HG03175 (cell line): ENCODE measurements at regions not wholly inside any gene's neighbourhood (a gene's known extent, or its start where the extent isn't known, plus 50 kb on each side); places are given as distances from the start of the nearest gene placed in this dataset.

ENCODE experiments used
- ATAC-seq: cut with Tn5 transposase; IDR thresholded peaks from one replicate; pipeline ENCODE4 v1.9.1; 2021; ENCODE audit warnings: mild to moderate bottlenecking, moderate library complexity; ENCODE audit not compliant: unreplicated experiment

DNA sequence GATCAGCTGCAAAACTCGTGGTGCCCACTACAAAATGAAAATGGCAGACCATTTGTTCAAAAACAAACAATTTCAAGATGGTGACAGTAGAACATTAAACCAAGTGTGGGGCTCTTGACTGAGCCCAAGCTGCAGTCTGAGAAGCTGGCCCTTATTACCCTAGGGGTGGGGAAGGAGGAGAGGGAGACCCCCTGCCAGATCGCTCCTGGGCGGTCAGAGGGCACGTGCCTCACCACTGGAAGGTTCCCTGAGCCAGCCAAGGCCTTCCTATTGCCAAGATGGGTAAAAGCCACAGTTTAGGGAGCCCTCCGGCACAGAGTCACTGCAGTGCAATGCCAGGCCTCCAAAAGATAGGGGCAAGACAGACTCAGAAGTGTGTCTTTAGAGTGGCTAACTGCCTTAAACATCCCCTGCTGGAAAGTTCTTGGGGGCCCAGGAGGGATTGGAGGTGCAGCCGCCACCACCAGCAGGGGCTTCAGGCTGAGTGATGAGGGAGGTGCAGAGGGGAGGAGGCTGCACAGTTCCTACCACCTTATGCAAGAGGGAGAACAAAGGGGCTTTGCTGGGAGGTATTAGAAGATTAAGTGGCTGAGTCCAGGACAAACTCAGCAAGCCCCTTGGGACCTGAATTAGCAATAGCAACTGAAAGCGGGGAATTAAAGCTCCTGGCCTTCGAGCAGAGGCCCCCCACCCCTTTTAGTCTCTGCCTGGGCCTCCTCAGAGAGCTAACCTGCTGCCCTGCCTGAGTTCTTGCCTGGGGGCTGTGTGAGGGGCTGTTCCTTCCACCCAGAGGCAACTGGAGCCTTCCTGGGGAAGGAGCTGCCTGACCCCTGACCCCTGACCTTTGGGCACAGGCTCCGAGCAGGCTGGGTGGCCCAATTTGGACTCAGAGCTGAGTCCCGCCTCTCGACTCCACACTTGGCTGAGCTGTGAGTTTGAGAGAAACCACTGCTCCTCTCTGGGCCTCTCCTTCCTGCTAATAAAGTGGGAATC is 88.4 kb downstream of the VEGFA start:
- no peak for ATAC-seq

DNA sequence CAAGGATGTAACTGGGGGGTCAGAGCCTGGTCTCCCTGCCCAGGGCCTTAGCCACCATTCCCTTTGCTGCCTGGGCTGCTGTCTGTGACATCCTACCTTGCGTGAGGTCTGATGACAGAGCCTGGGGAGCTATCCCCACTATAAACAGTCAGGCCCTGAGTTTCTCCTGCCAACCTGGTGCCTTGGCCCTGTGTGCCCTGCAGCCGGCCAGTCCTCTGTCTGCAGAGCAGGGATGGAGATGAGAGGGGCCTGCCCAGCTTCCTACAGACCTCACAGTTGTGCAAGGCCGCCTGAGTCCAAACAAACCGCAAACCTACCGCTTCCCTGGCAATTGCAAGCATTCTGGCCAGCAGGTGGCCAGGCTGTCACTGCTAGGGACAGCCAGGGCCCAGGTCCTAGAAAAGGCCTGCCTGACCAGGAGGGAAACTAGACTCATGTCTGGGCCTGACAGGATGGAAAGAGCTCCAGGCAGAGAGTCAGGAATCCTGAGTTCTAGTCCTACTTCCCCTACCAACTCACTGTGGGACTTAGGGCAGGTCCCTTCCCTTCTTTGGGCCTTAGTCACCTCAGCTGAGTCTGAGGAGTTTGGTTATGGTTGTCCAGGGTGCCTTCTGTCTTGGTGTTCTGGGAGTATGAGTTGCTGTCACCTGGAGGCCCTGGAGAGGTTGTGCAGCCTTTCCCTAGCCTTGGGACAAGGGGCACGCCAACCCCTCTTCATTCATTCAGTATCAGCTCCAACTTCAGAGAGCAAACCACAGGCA is 86.2 kb downstream of the VEGFA start:
- no peak for ATAC-seq

- ATAC-seq: no peak
Measured at GRCh38 chr6:43855247-43855646, 85.2 kb downstream of the VEGFA start.

DNA sequence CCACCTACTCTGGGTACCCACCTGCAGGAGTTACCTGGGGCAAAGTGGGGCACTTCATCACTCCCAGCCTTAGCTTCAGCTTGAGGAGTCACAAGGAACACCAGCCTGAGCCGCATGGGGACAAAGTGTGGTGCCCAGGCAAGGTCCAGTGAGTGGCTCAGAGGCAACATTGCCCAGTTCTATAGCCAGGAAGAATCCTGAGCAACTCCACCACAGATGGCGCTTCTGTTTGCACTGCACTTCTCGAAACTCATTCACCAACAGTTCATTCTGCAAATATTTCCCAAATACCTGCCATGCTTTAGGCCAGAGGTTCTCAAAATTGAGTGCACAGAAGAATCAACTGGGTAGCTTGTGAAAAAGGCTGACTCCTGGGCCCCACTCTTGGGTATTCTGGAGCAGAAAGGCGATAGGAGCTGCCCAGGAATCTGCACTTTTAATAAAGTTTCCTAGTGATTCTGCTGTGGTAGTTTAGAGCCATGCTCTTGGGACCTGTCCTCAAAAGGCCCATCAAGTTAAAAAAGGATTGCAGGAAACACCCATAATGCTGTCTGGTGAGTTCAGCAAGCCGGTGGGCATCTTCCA is 83.1 kb downstream of the VEGFA start:
- ATAC-seq: no peak

- ATAC-seq: no peak
Measured at GRCh38 chr6:43852350-43852864, 82.4 kb downstream of the VEGFA start.

GRCh38 chr6:43851204-43851865 is 81.3 kb downstream of the VEGFA start:
- ATAC-seq: no peak

DNA sequence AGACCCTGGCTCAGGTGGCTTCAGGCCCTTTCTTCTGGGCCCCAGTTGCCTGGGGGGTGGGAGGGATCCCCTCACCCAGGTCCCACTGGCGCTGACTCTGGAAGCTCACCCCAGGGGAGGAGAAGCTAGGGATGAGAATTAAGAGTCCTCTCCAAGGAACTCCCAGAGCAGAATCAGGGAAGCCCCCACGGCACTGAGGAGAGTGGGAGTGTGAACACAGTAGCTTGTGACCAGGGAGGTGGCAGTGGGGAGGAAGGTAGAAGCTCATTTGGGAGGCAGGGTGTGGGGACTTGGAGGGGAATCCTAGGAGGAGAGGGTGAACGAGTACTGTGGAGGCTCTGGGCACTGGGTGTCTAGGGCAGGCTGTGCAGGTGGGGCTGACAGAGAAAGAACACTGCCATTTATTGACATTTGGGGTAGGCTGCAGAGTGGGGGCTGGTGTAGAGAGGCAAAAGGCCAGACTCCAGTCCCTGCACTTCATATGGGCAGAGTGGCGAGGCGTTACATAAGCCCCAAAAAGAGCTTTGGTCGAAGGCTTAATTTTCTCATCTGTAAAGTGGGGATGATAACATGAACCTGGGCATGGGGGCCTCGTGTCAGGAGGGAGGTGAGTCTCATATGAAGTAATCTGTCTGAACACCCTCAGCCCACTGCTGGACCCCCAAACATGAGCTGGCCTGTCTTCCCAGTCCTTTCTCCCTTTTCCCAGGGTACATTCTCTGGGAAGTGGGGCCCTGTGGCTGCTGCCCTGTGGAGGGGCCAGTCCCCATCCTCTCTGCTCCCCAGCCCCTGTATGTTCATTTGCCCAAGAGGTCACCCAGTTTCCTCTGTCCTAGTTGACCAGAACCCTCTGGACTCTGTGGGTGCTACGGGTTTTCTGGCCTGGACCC is 80.5 kb downstream of the VEGFA start:
- no peak for ATAC-seq

DNA sequence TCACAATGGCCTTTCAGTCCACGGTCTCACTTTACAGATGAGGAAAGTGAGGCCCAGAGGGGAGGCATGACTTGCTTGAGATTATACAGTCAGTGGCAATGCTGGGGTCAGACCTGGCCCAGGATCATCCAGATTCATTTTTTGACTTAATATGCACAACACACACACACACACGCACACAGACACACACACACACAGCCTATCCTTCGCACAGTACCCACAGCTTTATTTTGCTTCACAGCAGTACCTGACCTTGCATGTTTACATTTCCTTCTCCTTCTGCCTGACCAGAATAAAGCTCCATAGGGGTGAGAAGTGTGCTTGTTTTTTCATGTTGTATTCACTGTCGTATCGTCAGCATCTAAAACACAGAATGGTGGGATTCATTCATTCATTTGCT is 79.8 kb downstream of the VEGFA start:
- no peak for ATAC-seq

DNA sequence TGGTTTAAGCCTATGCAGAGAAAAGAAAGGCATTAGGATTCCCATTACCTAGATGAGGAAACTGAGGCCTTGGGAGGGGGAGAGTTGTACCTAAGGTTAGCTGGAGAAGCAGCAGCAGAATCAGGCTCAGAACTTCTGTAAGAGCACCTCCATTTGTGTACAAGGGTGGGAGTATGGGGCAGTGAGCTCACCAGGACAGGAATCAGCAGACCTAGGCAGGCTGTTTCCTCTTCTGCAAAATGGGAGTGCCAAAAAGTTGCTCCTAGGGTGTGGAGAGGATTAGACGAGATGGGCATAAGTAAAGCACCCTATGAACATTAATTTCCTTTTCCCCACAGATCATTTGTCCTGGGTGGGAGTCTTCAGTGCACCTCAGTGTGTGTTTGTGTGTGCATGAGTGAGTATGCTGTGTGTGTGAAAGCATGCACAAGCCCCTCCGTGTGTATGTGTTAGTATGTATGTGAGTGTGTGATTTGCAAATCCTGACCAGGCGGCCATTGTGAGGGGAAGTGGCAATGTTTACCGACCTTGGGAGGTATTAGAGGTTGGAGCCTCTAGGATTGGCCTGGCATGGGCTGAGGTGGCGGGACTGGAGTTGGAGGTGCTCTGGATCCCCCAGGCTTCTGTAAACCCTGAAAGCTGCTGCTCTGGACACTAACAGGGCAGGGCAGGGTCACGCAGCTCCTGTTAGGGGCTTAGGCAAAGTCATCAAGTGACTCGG is 78.8 kb downstream of the VEGFA start:
- no peak for ATAC-seq

- no peak for ATAC-seq
Measured at GRCh38 chr6:43847741-43848630, 78.0 kb downstream of the VEGFA start.

DNA sequence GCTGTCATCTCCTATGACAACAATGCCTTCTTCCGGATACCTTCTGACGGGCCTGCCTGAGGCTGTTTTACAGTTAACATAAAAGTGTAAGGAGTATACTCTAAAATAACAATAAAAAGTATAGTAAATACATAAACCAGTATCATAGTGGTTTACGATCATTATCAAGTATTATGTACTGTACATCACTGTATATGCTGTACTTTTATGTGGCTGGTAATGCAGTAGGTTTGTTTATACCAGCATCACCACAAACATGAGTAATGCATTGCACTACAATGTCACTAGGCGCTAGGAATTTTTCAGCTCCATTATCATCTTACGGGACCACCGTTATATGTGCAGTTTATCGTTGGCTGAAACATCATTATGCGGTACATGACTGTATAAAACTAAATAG is 76.5 kb downstream of the VEGFA start:
- ATAC-seq: no peak

- no peak for ATAC-seq
Measured at GRCh38 chr6:43845646-43846045, 75.6 kb downstream of the VEGFA start.

DNA sequence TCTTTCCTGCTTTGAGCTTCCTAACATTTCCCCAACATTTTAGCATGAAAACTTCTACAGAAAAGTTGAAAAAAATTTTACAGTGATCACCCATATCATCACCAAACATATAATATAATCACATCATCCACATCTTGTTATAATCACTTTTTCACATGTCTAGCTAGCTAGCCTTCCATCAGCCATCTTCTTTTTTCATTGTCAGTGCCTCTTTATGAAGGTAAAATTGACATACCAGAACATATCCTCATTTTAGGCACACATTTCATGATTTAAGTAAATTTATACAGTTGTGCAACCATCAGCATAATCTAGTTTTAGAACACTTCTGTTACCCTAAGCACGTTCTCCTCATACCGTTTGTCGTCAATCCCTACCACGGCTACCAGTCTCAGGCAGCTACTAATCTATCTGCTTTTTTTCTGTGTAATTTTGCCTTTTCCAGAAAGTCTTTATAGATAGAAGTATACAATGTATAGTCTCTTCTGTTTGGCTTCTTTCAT is 73.7 kb downstream of the VEGFA start:
- ATAC-seq: no peak

DNA sequence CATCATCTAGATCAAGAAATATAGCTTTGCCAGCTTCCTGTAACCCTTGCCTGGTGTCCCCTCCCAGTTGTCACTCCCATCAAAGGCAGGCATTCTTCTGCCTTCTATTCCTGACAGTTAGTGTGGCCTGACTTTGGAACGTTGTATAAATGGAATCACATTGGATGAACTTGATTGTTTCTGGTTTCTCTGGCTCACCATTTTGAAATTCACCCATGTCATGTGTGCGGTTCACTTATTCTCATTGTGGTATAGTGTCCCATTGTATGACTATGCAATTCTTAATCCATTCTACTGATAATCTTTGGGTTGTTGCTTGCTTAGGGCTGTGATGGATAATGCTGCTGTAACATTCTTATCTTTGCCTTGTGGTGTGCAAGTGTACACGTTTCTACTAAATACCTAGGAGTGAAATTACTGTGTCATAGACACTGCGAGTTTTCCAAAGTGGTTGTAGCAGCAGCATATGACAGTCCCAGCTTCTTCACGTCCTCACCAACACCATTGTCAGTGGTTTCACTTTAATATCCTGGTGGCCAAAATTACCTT is 73.2 kb downstream of the VEGFA start:
- ATAC-seq: no peak

- no peak for ATAC-seq
Measured at GRCh38 chr6:43842231-43842794, 72.3 kb downstream of the VEGFA start.

DNA sequence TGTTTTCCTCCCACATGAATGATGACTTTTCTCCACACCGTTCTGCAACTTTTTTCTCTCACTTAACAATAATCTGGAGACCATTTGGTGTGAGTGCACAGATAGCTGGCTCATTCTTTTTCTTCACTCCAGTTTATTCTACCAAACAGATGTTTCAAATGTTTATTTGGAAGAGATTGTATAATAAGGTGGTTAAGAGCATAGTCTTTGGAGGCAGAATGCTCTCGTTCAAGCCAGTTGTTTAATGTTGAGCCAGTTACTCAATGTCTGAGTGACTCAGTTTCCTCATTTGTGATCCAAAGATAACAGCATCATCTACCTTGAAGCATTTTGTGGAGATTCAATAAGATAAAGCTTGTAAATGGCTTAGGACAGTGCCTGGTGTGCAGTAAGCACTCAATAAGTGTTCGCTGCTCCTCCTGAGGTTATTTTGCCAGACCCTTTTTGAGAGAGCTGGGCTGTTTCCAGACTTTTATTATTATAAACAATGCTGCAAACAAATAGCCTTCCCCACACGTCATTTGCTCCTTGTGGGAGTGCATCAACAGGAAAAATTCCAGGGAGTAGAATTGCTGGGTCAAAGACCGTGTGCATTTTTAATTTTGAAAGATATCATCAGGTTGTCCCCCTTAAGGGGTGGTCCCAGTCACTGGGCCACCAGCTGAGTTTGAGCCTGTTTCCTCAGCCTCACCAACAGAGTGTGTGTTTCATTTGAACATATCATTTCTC is 70.6 kb downstream of the VEGFA start:
- ATAC-seq: no peak
